Right atrium auricular region (tissue), 2 donors: ENCODE measurements at regions not wholly inside any gene's neighbourhood (a gene's known extent, or its start where the extent isn't known, plus 50 kb on each side); places are given as distances from the start of the nearest gene placed in this dataset.
"Not testable (repeated sequence)": the region's sequence is repeated elsewhere in the genome, so short reads cannot be mapped to it uniquely, and the experiment has no call there.

Source experiments
- DNase-seq: peaks from one replicate; pipeline ENCODE4 v3.0.0-alpha.2; 2019; ENCODE audit warnings: low spot score
- H3K27ac ChIP-seq, 2 donors: fragments of 200-600 bp; sonication (generic); 1 replicate in 1 of 2; 2 replicates in 1 of 2; pipeline ENCODE4 v1.5.1; 2016 to 2019
- H3K27me3 ChIP-seq, 2 donors: fragments of 200-600 bp; sonication (generic); one replicate each; pipeline versions ENCODE4 v1.5.1 to v1.6.0; 2017 to 2019
- H3K36me3 ChIP-seq: fragments of 200-600 bp; sonication (generic); one replicate; pipeline ENCODE4 v1.5.1; 2016
- H3K4me1 ChIP-seq, 2 donors: fragments of 200-600 bp; sonication (generic); one replicate each; pipeline versions ENCODE4 v1.5.1 to v1.6.0; 2017 to 2019
- H3K4me3 ChIP-seq, 2 donors: fragments of 200-600 bp; sonication (generic); 1 replicate in 1 of 2; 2 replicates in 1 of 2; pipeline ENCODE4 v1.5.1; 2017 to 2019; ENCODE audit warnings: mild to moderate bottlenecking in 1 of 2, moderate library complexity in 1 of 2
- H3K9me3 ChIP-seq, 2 donors: fragments of 200-600 bp; sonication (generic); one replicate each; pipeline ENCODE4 v1.5.1; 2019
- TF ChIP-seq, protein P1 (sequence below), 2 donors: fragments of 200-600 bp; sonication (generic); IDR thresholded peaks; one replicate each; pipeline ENCODE4 v1.5.1; 2019; ENCODE audit warnings: antibody characterized with exemption in 2 of 2

DNA sequence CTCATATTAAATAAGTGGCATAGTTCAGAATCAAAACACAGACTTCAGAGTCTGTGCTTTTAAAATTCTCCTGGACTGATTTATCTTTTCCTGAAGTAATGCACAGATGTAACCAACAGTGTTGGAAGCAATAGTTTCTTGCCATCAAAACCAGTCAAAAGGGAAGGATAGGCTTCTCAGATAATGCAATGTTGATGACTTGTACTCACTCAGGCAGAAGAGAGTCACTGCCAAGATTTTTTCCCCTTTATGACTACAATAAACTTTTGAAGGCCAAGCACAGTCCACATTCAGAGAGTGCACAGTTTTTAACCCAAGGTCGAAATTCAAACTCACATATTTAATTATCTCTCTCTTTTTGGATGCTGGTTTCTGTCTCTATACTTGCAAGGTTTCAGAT, 305.0 kb upstream of the SGO1 start:
- no peak overlapping the region for H3K4me3 ChIP-seq
- no peaks in the 10 kb centered on the region for H3K36me3 ChIP-seq
- no peak overlapping the region for H3K27ac ChIP-seq
- peaks cover 0 to 17% of the 10 kb centered on the region in 2 donors for H3K9me3 ChIP-seq
- H3K27me3 ChIP-seq, result no peaks in the 10 kb centered on the region
- TF ChIP-seq, protein P1, sequence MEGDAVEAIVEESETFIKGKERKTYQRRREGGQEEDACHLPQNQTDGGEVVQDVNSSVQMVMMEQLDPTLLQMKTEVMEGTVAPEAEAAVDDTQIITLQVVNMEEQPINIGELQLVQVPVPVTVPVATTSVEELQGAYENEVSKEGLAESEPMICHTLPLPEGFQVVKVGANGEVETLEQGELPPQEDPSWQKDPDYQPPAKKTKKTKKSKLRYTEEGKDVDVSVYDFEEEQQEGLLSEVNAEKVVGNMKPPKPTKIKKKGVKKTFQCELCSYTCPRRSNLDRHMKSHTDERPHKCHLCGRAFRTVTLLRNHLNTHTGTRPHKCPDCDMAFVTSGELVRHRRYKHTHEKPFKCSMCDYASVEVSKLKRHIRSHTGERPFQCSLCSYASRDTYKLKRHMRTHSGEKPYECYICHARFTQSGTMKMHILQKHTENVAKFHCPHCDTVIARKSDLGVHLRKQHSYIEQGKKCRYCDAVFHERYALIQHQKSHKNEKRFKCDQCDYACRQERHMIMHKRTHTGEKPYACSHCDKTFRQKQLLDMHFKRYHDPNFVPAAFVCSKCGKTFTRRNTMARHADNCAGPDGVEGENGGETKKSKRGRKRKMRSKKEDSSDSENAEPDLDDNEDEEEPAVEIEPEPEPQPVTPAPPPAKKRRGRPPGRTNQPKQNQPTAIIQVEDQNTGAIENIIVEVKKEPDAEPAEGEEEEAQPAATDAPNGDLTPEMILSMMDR (IDR thresholded peaks at IDR 0.05), result no peak
- H3K4me1 ChIP-seq, result no peaks in the 10 kb centered on the region
- no peak for DNase-seq

GRCh38 chr3:20488151-20488550, 302.1 kb upstream of the SGO1 start:
- no peak overlapping the region for H3K27ac ChIP-seq
- TF ChIP-seq, protein P1 (IDR thresholded peaks at IDR 0.05), result no peak
- no peaks in the 10 kb centered on the region for H3K4me1 ChIP-seq
- no peaks in the 10 kb centered on the region for H3K27me3 ChIP-seq
- H3K36me3 ChIP-seq, result no peaks in the 10 kb centered on the region
- H3K9me3 ChIP-seq, result peaks cover 0 to 24% of the 10 kb centered on the region in 2 donors
- DNase-seq, result no peak
- H3K4me3 ChIP-seq, result no peak overlapping the region

- no peaks in the 10 kb centered on the region for H3K27me3 ChIP-seq
- H3K9me3 ChIP-seq, result peaks cover 0 to 20% of the 10 kb centered on the region in 2 donors
- H3K36me3 ChIP-seq, result no peaks in the 10 kb centered on the region
- H3K4me1 ChIP-seq, result no peaks in the 10 kb centered on the region
- TF ChIP-seq, protein P1 (IDR thresholded peaks at IDR 0.05), result no peak
- no peak overlapping the region for H3K27ac ChIP-seq
- H3K4me3 ChIP-seq, result no peak overlapping the region
- DNase-seq, result no peak
These were observed 298.1 kb upstream of the SGO1 start for GRCh38 chr3:20484126-20484525.

- no peaks in the 10 kb centered on the region for H3K27me3 ChIP-seq
- no peak for DNase-seq
- H3K4me1 ChIP-seq, result no peaks in the 10 kb centered on the region
- no peaks in the 10 kb centered on the region for H3K36me3 ChIP-seq
- H3K27ac ChIP-seq, result no peak overlapping the region
- no peak overlapping the region for H3K4me3 ChIP-seq
- peaks cover 0 to 20% of the 10 kb centered on the region in 2 donors for H3K9me3 ChIP-seq
- TF ChIP-seq, protein P1 (IDR thresholded peaks at IDR 0.05), result no peak
These were observed 296.3 kb upstream of the SGO1 start for GRCh38 chr3:20482350-20482749.

- H3K27ac ChIP-seq, result no peak overlapping the region
- no peaks in the 10 kb centered on the region for H3K4me1 ChIP-seq
- H3K9me3 ChIP-seq, result peaks cover 0 to 20% of the 10 kb centered on the region in 2 donors
- TF ChIP-seq, protein P1 (IDR thresholded peaks at IDR 0.05), result no peak
- H3K36me3 ChIP-seq, result no peaks in the 10 kb centered on the region
- no peaks in the 10 kb centered on the region for H3K27me3 ChIP-seq
- H3K4me3 ChIP-seq, result no peak overlapping the region
- DNase-seq, result no peak
These were observed 294.9 kb upstream of the SGO1 start for GRCh38 chr3:20480786-20481365.

- Histone ChIP-seq H3K9me3 (peaks cover 0 to 4% of the 10 kb centered on the region in 2 donors), H3K4me3 (no peak overlapping the region), H3K27ac (no peak overlapping the region), H3K4me1 (no peaks in the 10 kb centered on the region), H3K27me3 (no peaks in the 10 kb centered on the region), H3K36me3 (no peaks in the 10 kb centered on the region)
- no peak for DNase-seq
- TF ChIP-seq, protein P1 (IDR thresholded peaks at IDR 0.05), result no peak
These were observed 292.4 kb upstream of the SGO1 start for GRCh38 chr3:20478436-20478835.

- H3K4me3 ChIP-seq, H3K36me3 ChIP-seq, H3K27me3 ChIP-seq, H3K9me3 ChIP-seq, H3K4me1 ChIP-seq, DNase-seq, H3K27ac ChIP-seq: not testable (repeated sequence)
These were observed 278.2 kb upstream of the SGO1 start for GRCh38 chr3:20464237-20464636.
